ENCODE measurements at regions not wholly inside any gene's neighbourhood (a gene's known extent, or its start where the extent isn't known, plus 50 kb on each side); places are given as distances from the start of the nearest gene placed in this dataset.
A peak's percentile ranks its signal among the peaks of the same experiment; 100 is the strongest.

DNA sequence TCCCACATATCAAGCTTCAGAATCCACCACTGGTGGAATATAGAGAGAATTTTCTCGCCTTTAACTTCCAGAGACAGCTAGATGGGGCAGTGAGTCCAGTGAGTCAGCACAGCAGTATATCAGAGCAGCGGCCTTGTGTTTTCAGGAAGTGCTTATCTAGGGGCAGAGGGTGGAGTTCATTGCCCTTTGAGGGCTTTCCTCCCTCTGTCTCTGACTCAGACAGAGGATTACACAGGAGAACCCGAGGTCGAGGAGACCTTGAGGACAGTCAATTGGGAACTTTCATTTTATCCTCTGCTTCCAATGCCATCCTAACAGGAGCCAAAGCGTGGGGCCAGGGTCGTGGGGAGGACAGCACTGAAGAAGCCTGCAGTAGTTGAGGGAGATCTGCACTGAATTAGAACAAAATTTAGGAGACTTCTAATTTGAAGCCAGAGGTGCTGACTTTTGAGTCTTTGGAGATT, 109.6 kb upstream of the UMPS start:
- Mint-ChIP-seq H3K27me3 (no peaks in the 10 kb centered on the region), H3K36me3 (ENCODE audit: low read depth) (no peaks in the 10 kb centered on the region), H3K9me3 (no peaks in the 10 kb centered on the region), H3K4me3 (peak overlapping the region; percentile 51), H3K27ac (peak overlapping the region; percentile 0), H3K4me1 (peaks cover 15% of the 10 kb centered on the region)
- peak; percentile 98 for ATAC-seq (replicated peaks)

DNA sequence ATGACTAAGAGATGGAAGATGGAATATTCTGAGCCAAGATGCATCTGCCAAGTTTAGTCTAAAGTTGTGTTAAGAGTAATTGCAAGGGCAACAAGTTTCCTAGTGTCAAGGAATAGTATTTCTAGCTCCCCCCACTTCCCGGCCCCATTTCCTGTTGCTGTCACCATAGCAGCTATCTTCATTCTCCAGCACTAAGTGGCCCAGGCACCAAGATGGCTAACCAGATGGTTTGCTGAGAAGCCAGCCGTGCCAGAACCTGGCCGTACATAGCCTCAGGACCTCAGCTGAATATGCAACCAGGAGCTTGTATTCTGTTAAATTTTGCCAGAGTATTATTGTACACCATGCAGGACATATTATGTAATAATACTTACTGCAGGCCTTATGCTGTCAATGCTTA, 108.8 kb upstream of the UMPS start:
- no peaks in the 10 kb centered on the region for H3K9me3 Mint-ChIP-seq
- no peaks in the 10 kb centered on the region for H3K36me3 Mint-ChIP-seq (ENCODE audit: low read depth)
- no peaks in the 10 kb centered on the region for H3K27me3 Mint-ChIP-seq
- no peak overlapping the region for H3K27ac Mint-ChIP-seq
- peaks cover 15% of the 10 kb centered on the region for H3K4me1 Mint-ChIP-seq
- no peak for ATAC-seq (replicated peaks)
- H3K4me3 Mint-ChIP-seq, result no peak overlapping the region

GRCh38 chr3:124625074-124625473, 105.2 kb upstream of the UMPS start:
- peaks cover 14% of the 10 kb centered on the region for H3K4me1 Mint-ChIP-seq
- peaks cover 3% of the 10 kb centered on the region for H3K27me3 Mint-ChIP-seq
- H3K36me3 Mint-ChIP-seq (ENCODE audit: low read depth), result no peaks in the 10 kb centered on the region
- no peak overlapping the region for H3K27ac Mint-ChIP-seq
- H3K4me3 Mint-ChIP-seq, result no peak overlapping the region
- ATAC-seq (replicated peaks), result no peak
- no peaks in the 10 kb centered on the region for H3K9me3 Mint-ChIP-seq

- Mint-ChIP-seq H3K36me3 (ENCODE audit: low read depth) (no peaks in the 10 kb centered on the region), H3K27me3 (peaks cover 3% of the 10 kb centered on the region), H3K4me3 (no peak overlapping the region), H3K4me1 (peaks cover 4% of the 10 kb centered on the region), H3K27ac (no peak overlapping the region), H3K9me3 (no peaks in the 10 kb centered on the region)
- ATAC-seq (replicated peaks), result no peak
Measured at GRCh38 chr3:124627501-124627908, 102.7 kb upstream of the UMPS start.

DNA sequence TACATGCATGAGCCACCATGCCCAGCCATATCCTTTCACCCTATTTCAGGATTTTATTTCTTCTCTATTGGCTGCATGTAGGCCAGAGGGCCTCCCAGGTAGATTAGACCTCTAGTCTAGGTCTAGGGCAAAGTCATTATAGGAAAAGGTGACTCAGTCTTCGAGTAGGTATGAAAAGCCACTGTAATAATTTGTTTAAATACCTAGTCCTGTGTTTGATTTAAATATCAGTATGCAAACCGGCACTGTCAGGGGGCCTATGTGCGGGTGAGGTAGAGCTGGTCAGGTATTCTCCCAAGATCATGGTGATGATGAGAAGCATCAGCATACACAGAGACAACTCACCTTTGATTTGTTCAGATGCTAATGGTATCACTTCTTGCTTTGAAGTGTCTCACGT, 101.4 kb upstream of the UMPS start:
- ATAC-seq (replicated peaks), result peak; percentile 57
- Mint-ChIP-seq H3K4me1 (peaks cover 4% of the 10 kb centered on the region), H3K36me3 (ENCODE audit: low read depth) (no peaks in the 10 kb centered on the region), H3K27ac (no peak overlapping the region), H3K27me3 (peaks cover 3% of the 10 kb centered on the region), H3K9me3 (no peaks in the 10 kb centered on the region), H3K4me3 (no peak overlapping the region)

DNA sequence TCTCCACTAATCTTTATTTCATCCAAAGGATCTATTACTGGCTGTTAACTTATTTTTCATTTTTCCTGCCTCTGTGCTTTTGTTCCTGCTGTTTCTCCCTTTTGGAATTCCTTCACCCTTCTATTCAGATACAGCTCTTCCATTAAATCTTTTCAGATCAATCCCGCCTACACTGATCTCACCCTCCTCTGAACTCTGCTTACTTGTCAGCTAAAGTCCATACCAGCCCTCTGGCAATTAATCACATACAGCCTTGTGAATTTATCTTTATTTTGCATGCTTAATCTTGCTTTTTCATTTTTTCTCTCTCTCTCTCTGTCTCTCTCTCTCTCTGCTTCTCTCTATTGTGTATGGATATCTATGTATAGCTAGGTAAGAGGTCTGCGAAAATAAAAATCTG, 100.8 kb upstream of the UMPS start:
- H3K9me3 Mint-ChIP-seq, result no peaks in the 10 kb centered on the region
- peaks cover 4% of the 10 kb centered on the region for H3K4me1 Mint-ChIP-seq
- ATAC-seq (replicated peaks), result no peak
- H3K36me3 Mint-ChIP-seq (ENCODE audit: low read depth), result no peaks in the 10 kb centered on the region
- H3K4me3 Mint-ChIP-seq, result no peak overlapping the region
- no peak overlapping the region for H3K27ac Mint-ChIP-seq
- peaks cover 3% of the 10 kb centered on the region for H3K27me3 Mint-ChIP-seq

- H3K4me1 Mint-ChIP-seq, result peaks cover 4% of the 10 kb centered on the region
- no peak overlapping the region for H3K4me3 Mint-ChIP-seq
- no peak for ATAC-seq (replicated peaks)
- no peaks in the 10 kb centered on the region for H3K36me3 Mint-ChIP-seq (ENCODE audit: low read depth)
- H3K9me3 Mint-ChIP-seq, result no peaks in the 10 kb centered on the region
- H3K27me3 Mint-ChIP-seq, result peaks cover 3% of the 10 kb centered on the region
- no peak overlapping the region for H3K27ac Mint-ChIP-seq
Measured at GRCh38 chr3:124630960-124631359, 99.3 kb upstream of the UMPS start.

GRCh38 chr3:124631727-124632126, 98.5 kb upstream of the UMPS start:
- Mint-ChIP-seq H3K9me3 (no peaks in the 10 kb centered on the region), H3K27me3 (peaks cover 3% of the 10 kb centered on the region), H3K4me1 (peaks cover 4% of the 10 kb centered on the region), H3K4me3 (no peak overlapping the region), H3K36me3 (ENCODE audit: low read depth) (no peaks in the 10 kb centered on the region), H3K27ac (no peak overlapping the region)
- ATAC-seq (replicated peaks), result no peak

GRCh38 chr3:124632566-124633140, 97.6 kb upstream of the UMPS start:
- H3K27me3 Mint-ChIP-seq, result peaks cover 7% of the 10 kb centered on the region
- H3K36me3 Mint-ChIP-seq (ENCODE audit: low read depth), result no peaks in the 10 kb centered on the region
- H3K4me1 Mint-ChIP-seq, result peaks cover 4% of the 10 kb centered on the region
- no peak overlapping the region for H3K27ac Mint-ChIP-seq
- H3K9me3 Mint-ChIP-seq, result no peaks in the 10 kb centered on the region
- no peak for ATAC-seq (replicated peaks)
- H3K4me3 Mint-ChIP-seq, result no peak overlapping the region

DNA sequence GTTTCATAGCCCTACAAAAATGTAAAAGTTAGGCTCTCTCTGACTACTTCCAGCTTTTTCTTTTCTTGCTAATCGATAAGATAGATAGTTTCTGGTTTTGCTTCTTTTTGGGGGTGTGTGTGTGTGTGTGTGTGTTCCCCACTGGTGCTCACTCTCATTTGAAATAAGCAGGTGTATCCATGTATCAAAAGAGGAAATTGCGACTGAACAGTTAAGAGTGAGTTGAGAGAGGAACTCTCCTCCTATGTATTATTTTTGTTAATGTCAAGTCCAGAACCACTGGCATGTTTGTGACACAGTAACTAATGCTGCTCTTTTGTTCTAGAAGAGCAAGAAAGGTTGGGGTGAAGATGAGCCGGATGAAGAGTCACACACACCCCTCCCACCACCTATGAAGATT, 96.7 kb upstream of the UMPS start:
- peaks cover 10% of the 10 kb centered on the region for H3K27me3 Mint-ChIP-seq
- no peak overlapping the region for H3K4me3 Mint-ChIP-seq
- H3K27ac Mint-ChIP-seq, result no peak overlapping the region

DNA sequence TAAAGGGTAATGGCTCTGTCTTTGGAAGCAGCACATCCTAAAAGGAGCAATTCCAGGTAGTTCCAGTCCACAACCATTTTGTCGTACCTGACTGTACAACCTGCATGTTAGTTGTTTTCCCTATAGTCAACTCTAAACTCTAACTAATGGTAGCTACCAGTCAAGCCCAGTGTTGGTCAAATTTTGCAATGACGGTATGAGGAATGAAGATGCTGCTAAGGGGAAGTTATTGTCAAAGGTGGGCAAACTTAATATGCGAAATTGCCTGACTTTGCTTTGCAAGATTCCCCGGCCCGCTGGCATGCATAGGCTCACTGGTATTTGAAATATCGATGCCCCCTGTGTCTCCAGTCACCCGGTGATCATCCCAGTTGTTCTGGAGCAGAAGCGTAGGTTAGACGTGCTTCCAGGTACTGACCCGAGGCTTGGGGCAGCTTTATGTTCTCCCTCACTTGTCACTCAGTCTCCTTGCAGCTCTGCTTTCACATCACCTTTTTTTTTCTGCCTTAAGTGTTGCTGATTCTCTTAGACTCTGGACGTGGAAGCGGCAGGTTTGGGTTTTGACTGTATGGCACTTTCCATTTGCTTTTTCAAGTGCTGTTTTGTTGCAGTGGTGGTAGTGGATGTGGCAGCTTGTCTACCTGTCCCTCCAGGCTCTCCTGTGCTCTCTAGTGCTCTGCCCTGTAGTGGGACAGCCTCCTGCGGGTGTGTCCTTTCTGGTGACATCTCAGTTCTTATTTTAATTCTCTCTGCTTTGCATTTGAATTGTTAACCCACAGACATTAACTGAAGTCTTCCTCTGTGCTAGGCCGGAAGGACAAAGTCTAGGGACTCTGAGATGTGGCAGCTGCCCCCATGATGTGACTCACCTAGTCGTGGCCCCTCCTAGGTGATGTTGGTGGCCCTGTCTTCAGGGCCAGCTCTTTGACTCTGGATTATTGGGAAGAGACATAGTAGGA, 95.8 kb upstream of the UMPS start:
- Mint-ChIP-seq H3K27ac (no peak overlapping the region), H3K4me1 (peaks cover 13% of the 10 kb centered on the region), H3K9me3 (no peaks in the 10 kb centered on the region), H3K27me3 (peaks cover 10% of the 10 kb centered on the region), H3K36me3 (ENCODE audit: low read depth) (no peaks in the 10 kb centered on the region), H3K4me3 (no peak overlapping the region)
- ATAC-seq (replicated peaks), result no peak

More for the DNA sequence above, 96.7 kb upstream of the UMPS start:
- Mint-ChIP-seq H3K4me1 (peaks cover 8% of the 10 kb centered on the region), H3K9me3 (no peaks in the 10 kb centered on the region), H3K36me3 (ENCODE audit: low read depth) (no peaks in the 10 kb centered on the region)
- no peak for ATAC-seq (replicated peaks)

- H3K27ac Mint-ChIP-seq, result no peak overlapping the region
- no peak for ATAC-seq (replicated peaks)
- H3K4me3 Mint-ChIP-seq, result no peak overlapping the region
- peaks cover 8% of the 10 kb centered on the region for H3K27me3 Mint-ChIP-seq
- H3K9me3 Mint-ChIP-seq, result no peaks in the 10 kb centered on the region
- H3K4me1 Mint-ChIP-seq, result peaks cover 17% of the 10 kb centered on the region
- no peaks in the 10 kb centered on the region for H3K36me3 Mint-ChIP-seq (ENCODE audit: low read depth)
Measured at GRCh38 chr3:124635169-124635539, 95.1 kb upstream of the UMPS start.

DNA sequence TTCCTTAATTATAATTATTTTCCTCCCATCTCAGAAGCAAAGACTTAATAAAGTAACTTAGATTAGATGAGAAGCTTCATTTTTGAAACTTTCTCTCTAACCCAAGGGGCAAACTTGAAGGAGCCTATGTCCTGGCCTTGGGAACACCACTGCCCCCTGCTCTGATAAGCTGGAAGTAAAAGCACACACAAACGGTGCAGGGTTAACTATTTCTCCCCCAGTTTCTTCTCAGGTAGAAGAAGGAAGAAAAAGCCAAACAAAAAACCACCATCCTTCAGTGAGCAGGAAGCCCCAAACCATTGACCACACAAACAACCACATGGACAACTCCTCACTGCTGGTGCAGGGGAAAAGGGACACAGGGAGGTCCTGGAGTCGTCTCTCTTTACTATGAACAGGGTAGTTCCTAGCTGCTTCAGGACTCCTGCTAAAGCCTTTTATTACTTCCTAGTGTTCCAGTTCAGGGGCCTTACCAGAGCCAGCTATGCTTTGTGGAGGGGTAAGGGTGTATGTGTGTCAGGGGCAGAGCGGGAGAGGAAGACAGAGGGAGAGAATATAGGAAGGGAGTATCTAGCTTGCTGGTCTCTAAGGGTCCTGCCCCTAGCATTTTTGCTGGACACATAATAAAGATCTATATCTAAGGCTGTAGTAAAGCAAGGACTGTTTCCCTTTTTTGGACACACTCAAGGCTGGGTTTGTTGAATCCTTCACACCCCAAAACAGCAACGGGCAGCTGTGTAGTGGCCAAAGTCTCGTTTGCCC, 94.0 kb upstream of the UMPS start:
- Mint-ChIP-seq H3K4me3 (no peak overlapping the region), H3K27me3 (peaks cover 8% of the 10 kb centered on the region), H3K36me3 (ENCODE audit: low read depth) (no peaks in the 10 kb centered on the region), H3K27ac (no peak overlapping the region), H3K4me1 (peaks cover 17% of the 10 kb centered on the region), H3K9me3 (no peaks in the 10 kb centered on the region)
- no peak for ATAC-seq (replicated peaks)

- H3K27ac Mint-ChIP-seq, result no peak overlapping the region
- H3K36me3 Mint-ChIP-seq (ENCODE audit: low read depth), result no peaks in the 10 kb centered on the region
- H3K27me3 Mint-ChIP-seq, result peaks cover 8% of the 10 kb centered on the region
- H3K9me3 Mint-ChIP-seq, result no peaks in the 10 kb centered on the region
- ATAC-seq (replicated peaks), result no peak
- no peak overlapping the region for H3K4me3 Mint-ChIP-seq
- peaks cover 17% of the 10 kb centered on the region for H3K4me1 Mint-ChIP-seq
Measured at GRCh38 chr3:124636863-124637296, 93.4 kb upstream of the UMPS start.
